LoVo (cell line): ENCODE measurements at regions not wholly inside any gene's neighbourhood (a gene's known extent, or its start where the extent isn't known, plus 50 kb on each side); places are given as distances from the start of the nearest gene placed in this dataset.
"Not testable (repeated sequence)": the region's sequence is repeated elsewhere in the genome, so short reads cannot be mapped to it uniquely, and the experiment has no call there.

ENCODE experiments used
- DNase-seq: peaks from one replicate; pipeline ENCODE4 v3.0.0-alpha.2; 2016; ENCODE audit warnings: low spot score

DNA sequence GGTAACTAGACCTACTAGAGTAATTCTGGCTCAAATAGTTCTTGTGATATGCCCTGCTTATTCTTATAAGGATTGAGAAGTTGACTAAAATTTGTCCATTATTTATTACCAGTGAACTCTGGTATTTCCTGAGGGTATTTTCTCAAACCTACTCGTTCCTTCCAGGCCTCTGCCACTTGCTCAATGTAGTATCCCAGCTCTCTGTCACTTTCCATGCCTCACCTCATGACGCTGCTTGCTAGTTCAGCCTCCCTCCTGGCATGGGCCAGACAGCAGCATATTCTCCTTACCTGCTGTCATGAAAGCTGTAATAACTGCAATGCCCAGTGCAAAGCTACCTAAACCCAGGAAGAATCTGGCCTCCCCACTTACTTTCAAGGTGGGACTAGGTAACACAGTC lies 602.9 kb upstream of the ADAMTS5 start:
- DNase-seq, result no peak

DNA sequence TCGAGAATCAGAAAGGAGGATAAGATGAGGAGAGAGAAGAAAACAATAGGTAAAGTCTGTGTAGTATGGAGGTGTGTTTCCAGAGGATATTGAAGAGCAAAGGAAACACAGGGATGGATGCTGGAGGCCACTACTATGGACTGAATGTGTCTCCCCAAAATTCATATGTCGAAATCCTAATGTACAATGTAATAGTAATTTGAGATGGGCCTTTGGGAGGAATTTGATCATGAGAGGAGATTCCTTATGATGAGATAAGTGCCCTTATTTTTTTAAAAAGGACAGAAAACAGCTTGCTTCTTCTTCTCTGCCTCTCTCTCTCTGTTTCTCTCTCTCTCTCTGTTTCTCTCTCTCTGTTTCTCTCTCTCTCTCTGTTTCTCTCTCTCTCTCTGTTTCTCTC lies 602.2 kb upstream of the ADAMTS5 start:
- DNase-seq, result no peak

DNA sequence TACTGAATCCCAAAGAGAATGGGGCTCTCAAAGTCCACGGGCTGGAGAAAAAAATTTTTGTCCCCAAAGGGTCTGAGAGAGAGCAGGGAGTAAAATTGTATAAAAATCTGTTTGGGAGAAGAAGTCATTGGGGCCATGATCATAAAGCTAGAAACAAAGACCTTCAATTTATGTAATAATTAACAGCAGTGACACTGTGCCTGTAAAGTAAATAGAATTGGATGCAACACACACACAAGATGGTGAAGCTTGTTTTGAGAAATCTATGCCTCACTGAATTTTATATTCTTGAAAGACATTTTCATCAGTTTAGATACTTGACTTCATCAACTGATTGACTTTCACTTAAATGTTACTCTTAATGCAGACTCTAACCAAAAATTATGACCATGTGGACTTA lies 600.5 kb upstream of the ADAMTS5 start:
- no peak for DNase-seq

GRCh38 chr21:27566521-27566920 lies 599.6 kb upstream of the ADAMTS5 start:
- no peak for DNase-seq

- no peak for DNase-seq
These were observed 598.5 kb upstream of the ADAMTS5 start for GRCh38 chr21:27565364-27565763.

- peak; percentile 28 for DNase-seq
These were observed 597.9 kb upstream of the ADAMTS5 start for GRCh38 chr21:27564684-27565301.

DNA sequence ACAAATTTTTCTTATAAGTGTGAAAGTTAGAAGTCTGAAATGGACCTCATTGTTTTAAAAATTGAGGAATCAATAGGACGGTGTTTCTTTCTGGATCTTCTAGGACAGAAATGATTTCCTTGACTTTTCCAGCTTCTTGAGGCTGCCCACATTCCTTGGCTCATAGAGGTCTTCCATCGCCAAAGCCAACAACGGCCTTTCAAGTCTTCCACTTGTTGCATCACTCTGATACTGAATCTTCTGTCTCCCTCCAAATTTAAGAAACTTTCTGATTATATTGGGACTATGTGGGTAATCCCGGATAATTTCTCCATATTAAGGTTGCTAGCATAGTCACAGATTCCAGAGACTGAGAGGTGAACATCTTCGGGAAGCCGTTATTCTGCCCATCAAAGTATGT lies 595.4 kb upstream of the ADAMTS5 start:
- no peak for DNase-seq

DNA sequence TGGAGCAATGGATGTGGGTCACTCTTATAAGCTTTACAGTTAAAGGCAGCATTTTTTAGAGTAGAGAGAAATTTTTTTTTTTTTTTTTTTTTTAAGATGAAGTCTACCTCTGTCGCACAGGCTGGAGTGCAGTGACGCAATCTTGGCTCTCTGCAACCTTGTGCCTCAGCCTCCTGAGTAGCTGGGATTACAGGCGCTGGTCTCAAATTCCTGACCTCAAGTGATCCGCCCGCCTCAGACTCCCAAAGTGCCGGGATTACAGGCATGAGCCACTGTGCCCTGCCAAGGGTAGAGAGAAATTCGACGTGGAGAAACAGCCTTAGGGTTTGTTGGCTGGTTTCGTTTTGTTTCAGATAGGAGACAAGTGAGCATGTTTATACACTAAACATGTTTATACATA lies 594.2 kb upstream of the ADAMTS5 start:
- DNase-seq, result no peak

DNA sequence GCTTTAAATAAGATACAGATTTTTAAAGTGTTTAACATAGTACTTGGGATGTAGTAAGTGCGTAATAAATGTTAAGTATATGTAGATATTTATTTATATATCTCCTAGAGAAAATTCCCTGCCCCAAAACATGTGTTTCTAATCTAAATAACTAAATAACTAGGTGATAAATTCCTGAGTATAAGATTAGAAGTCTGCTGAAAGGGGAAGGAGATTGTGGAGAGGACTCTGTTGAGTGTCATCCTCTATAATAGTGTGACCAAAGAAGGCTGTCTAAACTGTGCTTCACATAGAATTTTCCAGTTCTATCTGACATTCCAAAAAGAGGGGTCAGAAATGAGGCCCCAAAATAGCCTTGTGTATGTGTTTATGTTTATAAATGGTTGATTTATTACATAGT lies 590.5 kb upstream of the ADAMTS5 start:
- no peak for DNase-seq

- DNase-seq, result no peak
These were observed 589.1 kb upstream of the ADAMTS5 start for GRCh38 chr21:27555996-27556395.

DNA sequence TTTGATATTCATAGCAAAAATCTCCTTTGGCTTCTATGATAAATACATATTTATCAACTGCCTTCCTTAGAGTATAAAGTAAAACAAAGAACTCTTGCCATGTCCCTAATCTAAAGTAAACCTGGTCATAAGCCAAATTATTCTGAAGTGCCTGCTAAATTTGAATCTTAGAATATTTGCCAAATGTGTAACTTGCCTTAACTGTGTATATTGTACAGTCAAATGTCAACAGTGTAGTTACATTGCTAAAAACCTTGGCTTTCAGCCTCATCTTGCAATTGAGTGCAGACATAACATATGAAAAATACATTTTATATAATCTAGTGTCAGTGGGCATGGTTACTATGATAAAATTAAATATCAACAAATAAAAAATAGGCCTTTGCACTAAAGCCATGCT lies 583.4 kb upstream of the ADAMTS5 start:
- DNase-seq, result no peak

- no peak for DNase-seq
These were observed 581.6 kb upstream of the ADAMTS5 start for GRCh38 chr21:27548486-27548885.

DNA sequence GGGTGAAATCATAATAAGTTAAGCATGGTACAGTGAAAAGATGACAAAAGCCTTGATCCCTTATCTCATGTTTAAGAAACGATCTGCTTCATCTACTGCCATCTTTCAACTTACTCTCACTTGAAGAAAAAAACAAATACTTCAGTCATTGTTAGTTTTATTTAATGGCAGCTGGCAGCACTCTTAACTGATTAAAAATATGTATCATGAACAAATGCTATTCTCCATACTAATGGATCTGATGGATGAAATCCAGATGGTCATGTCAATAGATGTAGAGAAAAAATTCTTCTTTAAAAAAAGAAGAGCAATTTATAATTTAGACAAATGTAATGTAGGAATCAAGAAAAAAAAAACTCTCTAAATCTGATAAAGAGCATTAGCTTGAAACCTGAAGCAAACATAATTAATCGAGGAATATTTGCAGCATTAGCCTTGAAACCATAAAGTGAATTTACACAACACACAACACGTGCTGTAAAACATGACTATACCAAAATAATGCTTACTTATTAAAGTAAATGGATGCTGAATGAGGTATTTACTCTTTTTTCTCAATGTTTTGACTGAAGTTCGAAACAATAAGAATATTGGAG lies 579.0 kb upstream of the ADAMTS5 start:
- DNase-seq, result no peak

DNA sequence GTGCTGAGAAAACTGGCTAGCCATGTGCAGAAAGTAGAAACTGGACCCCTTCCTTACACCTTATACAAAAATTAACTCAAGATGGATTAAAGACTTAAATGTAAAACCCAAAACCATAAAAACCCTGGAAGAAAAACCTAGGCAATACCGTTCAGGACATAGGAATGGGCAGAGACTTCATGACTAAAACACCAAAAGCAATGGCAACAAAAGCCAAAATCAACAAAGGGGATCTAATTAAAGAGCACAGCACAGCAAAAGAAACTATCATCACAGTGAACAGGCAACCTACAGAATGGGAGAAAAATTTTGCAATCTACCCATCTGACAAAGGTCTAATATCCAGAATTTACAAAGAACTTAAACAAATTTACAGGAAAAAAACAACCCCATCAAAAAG lies 575.2 kb upstream of the ADAMTS5 start:
- DNase-seq, result not testable (repeated sequence)

GRCh38 chr21:27536319-27536718 lies 569.4 kb upstream of the ADAMTS5 start:
- DNase-seq, result no peak

- DNase-seq, result no peak
These were observed 568.3 kb upstream of the ADAMTS5 start for GRCh38 chr21:27535188-27535587.

DNA sequence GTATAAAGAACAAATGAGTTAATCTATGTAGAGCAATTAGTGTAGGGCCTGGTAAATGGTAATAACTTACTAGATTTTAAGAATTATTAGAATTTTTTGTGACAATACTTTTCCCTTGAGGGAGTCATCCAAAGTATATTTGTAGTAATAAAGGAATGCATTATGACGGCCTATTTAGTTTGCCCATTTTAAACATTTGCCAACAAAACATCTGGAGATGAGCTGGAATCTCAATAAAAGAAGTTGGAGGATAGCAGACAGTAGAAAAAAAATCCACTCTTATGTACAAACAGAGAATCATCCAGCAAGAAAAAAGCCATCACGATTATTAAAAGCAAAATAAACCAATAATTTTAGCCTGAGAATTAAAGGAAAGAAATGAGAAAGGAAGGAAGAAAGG lies 567.3 kb upstream of the ADAMTS5 start:
- DNase-seq, result no peak

GRCh38 chr21:27532076-27532475 lies 565.2 kb upstream of the ADAMTS5 start:
- peak; percentile 66 for DNase-seq

DNA sequence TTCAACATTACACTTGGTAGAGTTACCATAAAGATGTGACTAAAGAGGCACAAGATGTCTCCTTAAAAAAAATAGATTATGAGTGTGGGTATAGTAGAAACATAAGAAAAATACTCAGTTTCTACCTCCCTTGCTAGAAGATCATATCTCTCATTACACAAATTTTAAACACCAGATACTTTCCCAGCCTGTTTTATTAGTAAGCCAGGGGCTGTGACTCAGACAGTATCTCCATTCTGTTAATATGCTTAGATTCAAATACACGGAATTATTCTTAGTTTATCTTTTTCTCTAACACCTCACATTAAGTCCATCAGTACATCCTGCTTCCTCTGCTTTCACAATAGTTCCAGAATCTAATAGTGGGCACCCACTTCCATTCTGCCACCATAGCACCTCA lies 561.8 kb upstream of the ADAMTS5 start:
- DNase-seq, result no peak

GRCh38 chr21:27526451-27526850 lies 559.6 kb upstream of the ADAMTS5 start:
- DNase-seq, result no peak

- no peak for DNase-seq
These were observed 558.9 kb upstream of the ADAMTS5 start for GRCh38 chr21:27525780-27526179.

GRCh38 chr21:27519361-27519760 lies 552.5 kb upstream of the ADAMTS5 start:
- DNase-seq, result no peak

DNA sequence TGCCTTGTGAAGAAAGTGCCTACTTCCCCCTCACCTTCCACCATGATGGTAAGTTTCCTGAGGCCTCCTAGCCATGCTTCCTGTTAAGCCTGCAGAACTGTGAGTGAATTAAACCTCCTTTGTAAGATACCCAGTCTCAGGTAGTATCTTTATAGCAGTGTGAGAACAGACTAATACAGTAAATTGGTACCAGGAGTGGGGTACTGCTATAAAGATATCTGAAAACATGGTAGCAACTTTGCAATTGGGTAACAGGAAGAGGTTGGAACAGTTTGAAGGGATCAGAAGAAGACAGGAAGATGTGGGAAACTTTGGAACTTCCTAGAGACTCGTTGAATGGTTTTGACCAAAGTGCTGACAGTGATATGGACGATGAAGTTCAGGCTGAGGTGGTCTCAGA lies 550.3 kb upstream of the ADAMTS5 start:
- DNase-seq, result not testable (repeated sequence)

- DNase-seq, result no peak
These were observed 548.8 kb upstream of the ADAMTS5 start for GRCh38 chr21:27515676-27516075.
